ENCODE measurements at regions not wholly inside any gene's neighbourhood (a gene's known extent, or its start where the extent isn't known, plus 50 kb on each side); places are given as distances from the start of the nearest gene placed in this dataset.
"Not testable (repeated sequence)": the region's sequence is repeated elsewhere in the genome, so short reads cannot be mapped to it uniquely, and the experiment has no call there.

DNA sequence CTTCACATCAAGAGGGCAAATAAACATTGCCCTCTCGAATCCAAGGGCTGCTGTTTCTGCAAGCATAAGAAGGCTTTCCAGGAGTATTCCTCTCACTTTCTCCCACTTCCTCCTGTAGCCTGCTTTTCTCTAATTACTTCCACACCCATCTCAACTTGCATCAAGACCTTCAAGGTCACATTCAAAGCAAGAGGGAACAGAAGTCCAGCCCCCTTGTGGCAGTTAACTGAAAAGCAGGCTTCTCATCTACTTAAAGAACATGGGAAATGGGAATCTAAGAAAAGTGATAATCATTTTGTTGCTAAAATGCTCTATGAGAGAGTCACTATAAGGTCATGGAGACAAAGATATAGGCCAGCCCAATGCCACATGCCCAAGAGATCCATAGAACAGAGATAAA, 874.4 kb downstream of the KCNT2 start:
- H3K4me1 Mint-ChIP-seq (ENCODE audit: low read depth) = peaks cover 34% of the 10 kb centered on the region
- TF ChIP-seq, protein P1, sequence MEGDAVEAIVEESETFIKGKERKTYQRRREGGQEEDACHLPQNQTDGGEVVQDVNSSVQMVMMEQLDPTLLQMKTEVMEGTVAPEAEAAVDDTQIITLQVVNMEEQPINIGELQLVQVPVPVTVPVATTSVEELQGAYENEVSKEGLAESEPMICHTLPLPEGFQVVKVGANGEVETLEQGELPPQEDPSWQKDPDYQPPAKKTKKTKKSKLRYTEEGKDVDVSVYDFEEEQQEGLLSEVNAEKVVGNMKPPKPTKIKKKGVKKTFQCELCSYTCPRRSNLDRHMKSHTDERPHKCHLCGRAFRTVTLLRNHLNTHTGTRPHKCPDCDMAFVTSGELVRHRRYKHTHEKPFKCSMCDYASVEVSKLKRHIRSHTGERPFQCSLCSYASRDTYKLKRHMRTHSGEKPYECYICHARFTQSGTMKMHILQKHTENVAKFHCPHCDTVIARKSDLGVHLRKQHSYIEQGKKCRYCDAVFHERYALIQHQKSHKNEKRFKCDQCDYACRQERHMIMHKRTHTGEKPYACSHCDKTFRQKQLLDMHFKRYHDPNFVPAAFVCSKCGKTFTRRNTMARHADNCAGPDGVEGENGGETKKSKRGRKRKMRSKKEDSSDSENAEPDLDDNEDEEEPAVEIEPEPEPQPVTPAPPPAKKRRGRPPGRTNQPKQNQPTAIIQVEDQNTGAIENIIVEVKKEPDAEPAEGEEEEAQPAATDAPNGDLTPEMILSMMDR (IDR thresholded peaks at IDR 0.05) = peak; percentile 75

DNA sequence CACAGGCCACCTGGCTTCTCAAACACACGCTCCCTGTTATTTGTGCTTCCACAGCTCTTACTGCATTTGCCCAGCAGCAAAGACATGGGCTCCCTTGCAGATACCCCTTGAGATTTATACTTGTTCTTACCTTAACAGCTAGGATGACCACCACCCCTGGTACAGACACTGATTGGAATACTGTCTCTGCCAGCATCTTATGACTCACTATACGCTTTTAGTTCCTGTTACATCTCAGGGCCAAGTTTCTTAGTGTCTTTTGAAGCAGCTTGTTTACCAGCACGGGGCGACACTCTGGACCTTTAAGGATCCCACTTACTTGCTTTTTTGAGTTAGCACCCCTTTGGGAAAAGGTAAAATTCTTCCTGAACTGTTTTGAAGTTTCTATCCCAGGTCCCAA, 874.8 kb downstream of the KCNT2 start:
- no peak for DNase-seq
- Mint-ChIP-seq H3K4me3 (no peak overlapping the region), H3K27me3 (ENCODE audit: insufficient read depth) (no peaks in the 10 kb centered on the region), H3K36me3 (ENCODE audit: low read depth) (peaks cover 20% of the 10 kb centered on the region), H3K27ac (no peak overlapping the region), H3K9me3 (no peaks in the 10 kb centered on the region; the same call in 1 of the 2 replicates), H3K4me1 (ENCODE audit: low read depth) (peaks cover 30% of the 10 kb centered on the region)
- TF ChIP-seq, protein P1 (IDR thresholded peaks at IDR 0.05) = no peak

More for the DNA sequence above, 874.4 kb downstream of the KCNT2 start:
- Mint-ChIP-seq H3K9me3 (no peaks in the 10 kb centered on the region; the same call in 1 of the 2 replicates), H3K27ac (no peak overlapping the region), H3K36me3 (ENCODE audit: low read depth) (peaks cover 20% of the 10 kb centered on the region), H3K4me3 (no peak overlapping the region), H3K27me3 (ENCODE audit: insufficient read depth) (no peaks in the 10 kb centered on the region)
- DNase-seq = no peak

DNA sequence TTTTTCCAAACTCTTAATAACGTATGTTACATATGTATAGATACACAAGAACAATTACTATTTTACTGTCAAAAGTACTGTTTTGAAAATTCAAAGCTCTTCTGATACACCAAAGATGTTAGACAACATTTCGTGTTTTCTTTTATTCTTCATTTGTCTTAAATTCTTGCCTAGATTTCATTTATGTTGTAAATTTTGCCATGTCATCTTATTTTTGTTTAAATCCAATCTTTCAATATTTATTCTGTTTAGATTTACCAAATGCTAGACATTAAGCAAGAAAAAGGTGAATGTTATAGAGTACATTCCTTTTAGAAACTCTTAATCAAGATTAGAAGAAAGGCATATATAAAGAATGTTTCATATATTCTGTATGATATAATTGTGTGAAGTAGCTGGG, 876.9 kb downstream of the KCNT2 start:
- no peak for DNase-seq
- Mint-ChIP-seq H3K9me3 (no peaks in the 10 kb centered on the region; the same call in 1 of the 2 replicates), H3K4me3 (no peak overlapping the region), H3K36me3 (ENCODE audit: low read depth) (peaks cover 20% of the 10 kb centered on the region), H3K27me3 (ENCODE audit: insufficient read depth) (no peaks in the 10 kb centered on the region), H3K4me1 (ENCODE audit: low read depth) (peaks cover 23% of the 10 kb centered on the region), H3K27ac (no peak overlapping the region)
- TF ChIP-seq, protein P1 (IDR thresholded peaks at IDR 0.05) = no peak

DNA sequence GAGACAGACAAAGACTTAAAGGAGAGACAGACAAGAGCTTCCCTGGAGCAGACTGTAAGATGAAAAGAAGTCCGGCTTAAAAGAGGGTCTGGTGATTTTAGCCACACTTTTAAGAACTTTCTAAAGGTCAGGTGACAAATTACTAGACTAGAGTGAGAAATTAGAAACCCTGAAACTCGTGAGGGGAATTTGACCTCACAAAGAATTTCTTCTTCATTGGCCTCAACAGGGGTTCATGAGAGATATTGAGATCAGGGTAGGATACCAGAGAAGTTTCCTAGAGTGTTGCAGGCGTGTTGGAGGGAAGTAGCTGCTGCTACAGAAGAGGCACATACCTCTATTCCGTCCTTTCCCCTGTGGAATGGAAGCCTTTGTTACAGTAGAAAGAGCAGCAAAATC, 884.4 kb downstream of the KCNT2 start:
- H3K27ac Mint-ChIP-seq = no peak overlapping the region
- no peaks in the 10 kb centered on the region for H3K9me3 Mint-ChIP-seq
- no peaks in the 10 kb centered on the region for H3K27me3 Mint-ChIP-seq (ENCODE audit: insufficient read depth)
- DNase-seq = no peak
- peaks cover 7% of the 10 kb centered on the region for H3K4me1 Mint-ChIP-seq (ENCODE audit: low read depth)
- TF ChIP-seq, protein P1 (IDR thresholded peaks at IDR 0.05) = no peak
- H3K4me3 Mint-ChIP-seq = no peak overlapping the region
- H3K36me3 Mint-ChIP-seq (ENCODE audit: low read depth) = no peaks in the 10 kb centered on the region

GRCh38 chr1:195722852-195723795, 885.1 kb downstream of the KCNT2 start:
- H3K27ac Mint-ChIP-seq; H3K9me3 Mint-ChIP-seq; DNase-seq; H3K27me3 Mint-ChIP-seq (ENCODE audit: insufficient read depth); H3K4me3 Mint-ChIP-seq; H3K36me3 Mint-ChIP-seq (ENCODE audit: low read depth): not testable (repeated sequence)
- H3K4me1 Mint-ChIP-seq (ENCODE audit: low read depth) = peaks cover 12% of the 10 kb centered on the region

DNA sequence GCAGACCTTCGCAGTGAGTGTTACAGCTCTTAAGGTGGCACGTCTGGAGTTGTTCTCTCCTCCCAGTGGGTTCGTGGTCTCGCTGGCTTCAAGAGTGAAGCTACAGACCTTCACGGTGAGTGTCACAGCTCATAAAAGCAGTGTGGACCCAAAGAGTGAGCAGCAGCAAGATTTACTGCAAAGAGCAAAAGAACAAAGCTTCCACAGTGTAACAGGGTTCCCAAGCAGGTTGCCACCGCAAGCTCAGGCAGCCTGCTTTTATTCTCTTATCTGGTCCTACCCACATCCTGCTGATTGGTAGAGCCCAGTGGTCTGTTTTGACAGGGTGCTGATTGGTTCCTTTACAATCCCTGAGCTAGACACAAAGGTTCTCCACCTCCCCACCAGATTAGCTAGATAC, 886.1 kb downstream of the KCNT2 start:
- not testable (repeated sequence) for H3K9me3 Mint-ChIP-seq

More for the DNA sequence above, 886.1 kb downstream of the KCNT2 start:
- not testable (repeated sequence) for H3K27me3 Mint-ChIP-seq (ENCODE audit: insufficient read depth); DNase-seq; H3K36me3 Mint-ChIP-seq (ENCODE audit: low read depth); H3K4me3 Mint-ChIP-seq; H3K27ac Mint-ChIP-seq
- H3K4me1 Mint-ChIP-seq (ENCODE audit: low read depth) = peaks cover 21% of the 10 kb centered on the region
